Ovary (tissue), 3 donors: ENCODE measurements at regions not wholly inside any gene's neighbourhood (a gene's known extent, or its start where the extent isn't known, plus 50 kb on each side); places are given as distances from the start of the nearest gene placed in this dataset.

Experiments used
- CTCF ChIP-seq, 3 donors: fragments of 450-650 bp in 2 of 3; fragments of 200-600 bp in 1 of 3; IDR thresholded peaks; one replicate each; pipeline versions ENCODE4 v1.5.1 to v1.8.0; 2016 to 2022; ENCODE audit warnings: antibody characterized with exemption in 3 of 3, mild to moderate bottlenecking in 1 of 3
- POLR2A ChIP-seq: fragments of 450-650 bp; IDR thresholded peaks from one replicate; pipeline ENCODE4 v1.6.1; 2017; ENCODE audit warnings: antibody characterized with exemption, mild to moderate bottlenecking, moderate library complexity
- donor health status: DM: no; HTN: no; CAD: no.

GRCh38 chr17:79219208-79219935, 144.7 kb downstream of the ENGASE start:
- TF ChIP-seq POLR2A (no peak), CTCF (IDR thresholded peaks at IDR 0.05) (no peak)
